Panc1 (cell line): ENCODE measurements at regions not wholly inside any gene's neighbourhood (a gene's known extent, or its start where the extent isn't known, plus 50 kb on each side); places are given as distances from the start of the nearest gene placed in this dataset.

Source experiments
- ATAC-seq: fragments of 200-7000 bp; cut with Tn5 transposase; 2 replicates; pipeline ENCODE4 v1.9.1; 2020; ENCODE audit warnings: mild to moderate bottlenecking, moderate library complexity
- BruUV-seq: library from RNA; stranded (reverse); fragments of 400-500 nt; replicated peaks from 2 replicates; lab custom pipeline; 2021; lab: Mats Ljungman, UMichigan
- CTCF ChIA-PET: fragments of 300-600 bp; sonication (Branson Sonifier 250); formaldehyde crosslinking; loops from one replicate; lab custom pipeline; 2022; ENCODE audit warnings: antibody characterized with exemption; lab: Charles Lee
- POLR2A ChIA-PET: fragments of 300-600 bp; sonication (Branson Sonifier 250); formaldehyde crosslinking; loops from one replicate; lab custom pipeline; 2022; ENCODE audit warnings: antibody characterized with exemption; lab: Charles Lee
- DNase-seq: peaks from one replicate; pipeline ENCODE4 v3.0.0-alpha.2; 2010; ENCODE audit warnings: low read depth, low spot score
- H3K27ac ChIP-seq: 2 replicates; pipeline ENCODE4 v1.5.1; 2011; ENCODE audit warnings: mild to moderate bottlenecking, low read length, inconsistent platforms
- H3K27me3 ChIP-seq: fragments of 200-500 bp; sonication (Bioruptor generic); 2 replicates; pipeline ENCODE4 v1.6.0; 2014; ENCODE audit warnings: low read length, inconsistent platforms; ENCODE audit not compliant: control insufficient read depth, insufficient read depth
- H3K36me3 ChIP-seq: fragments of 200-500 bp; sonication (Bioruptor generic); 2 replicates; pipeline ENCODE4 v1.5.1; 2014; ENCODE audit warnings: inconsistent platforms, mild to moderate bottlenecking, low read length, moderate library complexity; ENCODE audit not compliant: control insufficient read depth, insufficient read depth
- H3K4me1 ChIP-seq: 2 replicates; pipeline ENCODE4 v1.5.1; 2011; ENCODE audit warnings: inconsistent platforms, mild to moderate bottlenecking, low read length, moderate library complexity; ENCODE audit not compliant: control insufficient read depth, insufficient read depth
- H3K4me3 ChIP-seq, 2 experiments: 2 replicates each; pipeline ENCODE4 v1.5.1; 2011 to 2012; ENCODE audit warnings: low read depth in 2 of 2, low read length in 2 of 2, mild to moderate bottlenecking in 2 of 2, inconsistent platforms in 1 of 2, moderate library complexity in 1 of 2
- H3K9me3 ChIP-seq: fragments of 200-500 bp; sonication (Bioruptor generic); 2 replicates; pipeline ENCODE4 v1.5.1; 2014; ENCODE audit warnings: low read depth, mild to moderate bottlenecking, inconsistent platforms, low read length, moderate library complexity; ENCODE audit not compliant: control insufficient read depth, insufficient read depth
- CTCF ChIP-seq: fragments of 450-650 bp; IDR thresholded peaks from 2 replicates; pipeline ENCODE4 v1.5.1; 2017; ENCODE audit warnings: mild to moderate bottlenecking
- POLR2AphosphoS5 ChIP-seq: IDR thresholded peaks from 2 replicates; pipeline ENCODE4 v1.6.1; 2012; ENCODE audit warnings: mild to moderate bottlenecking, low read depth, low read length, moderate library complexity
- REST ChIP-seq, 2 experiments: IDR thresholded peaks; 2 replicates each; pipeline ENCODE4 v1.6.1; 2011 to 2012; ENCODE audit warnings: low read depth in 2 of 2, control low read depth in 1 of 2, low read length in 1 of 2, mild to moderate bottlenecking in 1 of 2, moderate library complexity in 1 of 2; ENCODE audit not compliant: insufficient read depth in 1 of 2
- SIN3A ChIP-seq: IDR thresholded peaks from 2 replicates; pipeline ENCODE4 v1.6.1; 2012; ENCODE audit warnings: low read depth, mild to moderate bottlenecking, low read length, moderate library complexity, borderline replicate concordance; ENCODE audit not compliant: insufficient read depth
- TCF7L2 ChIP-seq: IDR thresholded peaks from 2 replicates; pipeline ENCODE4 v1.6.1; 2011; ENCODE audit warnings: mild to moderate bottlenecking, low read depth, low read length, inconsistent platforms
- in situ Hi-C: cut with HindIII; loops from 2 replicates; pipeline ENCODE4 v1.10.0; 2016; ENCODE audit warnings: low sequenced_read_pairs, low pct_unique_long_range_greater_than_20kb
- intact Hi-C: fragments of 100-400 bp; cut with micrococcal nuclease; formaldehyde crosslinking; loops from one replicate; pipeline ENCODE4 v1.10.0; 2022; ENCODE audit not compliant: unreplicated experiment

GRCh38 chr1:238205045-238205662, 314.4 kb upstream of the ZP4 start:
- no TSS peak for BruUV-seq
- H3K4me3 ChIP-seq, result no peak overlapping the region
- intact Hi-C loops, result no loop called here
- no peak for DNase-seq
- ChIA-PET CTCF (no interaction called here), POLR2A (no interaction called here)
- no peaks in the 10 kb centered on the region for H3K27me3 ChIP-seq
- no peak overlapping the region for H3K27ac ChIP-seq
- ATAC-seq, result no peak
- H3K36me3 ChIP-seq, result no peaks in the 10 kb centered on the region
- H3K4me1 ChIP-seq, result no peaks in the 10 kb centered on the region
- TF ChIP-seq TCF7L2 (no peak), REST (IDR thresholded peaks at IDR 0.05; ENCODE audit: insufficient read depth in 1 of 2, low read depth in 2 of 2, low read length in 1 of 2) (no peak), CTCF (no peak), POLR2AphosphoS5 (no peak), SIN3A (no peak)
- in situ Hi-C loops, result no loop called here
- no peaks in the 10 kb centered on the region; the same call in 1 of the 2 replicates for H3K9me3 ChIP-seq

- Histone ChIP-seq H3K4me1 (no peaks in the 10 kb centered on the region), H3K4me3 (no peak overlapping the region), H3K27me3 (no peaks in the 10 kb centered on the region), H3K36me3 (no peaks in the 10 kb centered on the region), H3K27ac (no peak overlapping the region), H3K9me3 (no peaks in the 10 kb centered on the region)
- BruUV-seq, result no TSS peak
- ATAC-seq, result no peak
- ChIA-PET POLR2A (no interaction called here), CTCF (no interaction called here)
- intact Hi-C loops (no loop called here), in situ Hi-C loops (no loop called here)
- TF ChIP-seq REST (IDR thresholded peaks at IDR 0.05; ENCODE audit: insufficient read depth in 1 of 2, low read depth in 2 of 2, low read length in 1 of 2) (no peak), CTCF (no peak), SIN3A (no peak), POLR2AphosphoS5 (no peak), TCF7L2 (no peak)
- DNase-seq, result no peak
Observed at GRCh38 chr1:238201992-238202391, 311.3 kb upstream of the ZP4 start.
